ENCODE measurements at regions not wholly inside any gene's neighbourhood (a gene's known extent, or its start where the extent isn't known, plus 50 kb on each side); places are given as distances from the start of the nearest gene placed in this dataset.

GRCh38 chr16:73161977-73162376, 114.0 kb upstream of the ZFHX3 start (continued):
- TF ChIP-seq ZNF44 (CRISPR knock-in tag; IDR thresholded peaks at IDR 0.05) (0 out of 2 replicates have a peak, but pooled peaks have one; percentile 66), TRIM24 (CRISPR knock-in tag; IDR thresholded peaks at IDR 0.05) (no peak), SOX5 (CRISPR knock-in tag; IDR thresholded peaks at IDR 0.05; ENCODE audit: borderline replicate concordance) (peak; percentile 52; the same call in 1 of the 2 replicates), MIXL1 (CRISPR knock-in tag; IDR thresholded peaks at IDR 0.05) (peak; percentile 89), ZSCAN22 (CRISPR knock-in tag; IDR thresholded peaks at IDR 0.05) (no peak), FOXP1 (IDR thresholded peaks at IDR 0.05) (no peak), FOXP1 (CRISPR knock-in tag; IDR thresholded peaks at IDR 0.05) (peak; percentile 65), ZNF430 (CRISPR knock-in tag; IDR thresholded peaks at IDR 0.05) (0 out of 2 replicates have a peak, but pooled peaks have one; percentile 5), ZBTB8A (CRISPR knock-in tag; IDR thresholded peaks at IDR 0.05; ENCODE audit: borderline replicate concordance, low read depth) (no peak), BORCS8-MEF2B (CRISPR knock-in tag; IDR thresholded peaks at IDR 0.05) (peak; percentile 39; the same call in 1 of the 2 replicates), ZKSCAN8 (CRISPR knock-in tag; IDR thresholded peaks at IDR 0.05; ENCODE audit: borderline replicate concordance) (0 out of 2 replicates have a peak, but pooled peaks have one; percentile 19), ZFX (CRISPR knock-in tag; IDR thresholded peaks at IDR 0.05; ENCODE audit: low read depth) (peak; percentile 35; the same call in 1 of the 2 replicates), CCDC6 (CRISPR knock-in tag; IDR thresholded peaks at IDR 0.05) (0 out of 2 replicates have a peak, but pooled peaks have one; percentile 35), NR2F1 (CRISPR knock-in tag; IDR thresholded peaks at IDR 0.05) (peak in 1 of 2 experiments; percentile 75; a peak in 2 of 4 replicates), ZBTB20 (CRISPR knock-in tag; IDR thresholded peaks at IDR 0.05; ENCODE audit: borderline replicate concordance, low read depth) (no peak), ZNF460 (CRISPR knock-in tag; IDR thresholded peaks at IDR 0.05; ENCODE audit: borderline replicate concordance) (no peak), HDAC2 (CRISPR knock-in tag; IDR thresholded peaks at IDR 0.05) (peak; percentile 64), ARID5B (CRISPR knock-in tag; IDR thresholded peaks at IDR 0.05) (peak; percentile 77), ZNF503 (CRISPR knock-in tag; IDR thresholded peaks at IDR 0.05) (no peak; the same call in 1 of the 2 replicates), ZNF121 (CRISPR knock-in tag; IDR thresholded peaks at IDR 0.05) (no peak), SMAD1 (CRISPR knock-in tag; IDR thresholded peaks at IDR 0.05; ENCODE audit: borderline replicate concordance, low read depth) (no peak), KDM4B (CRISPR knock-in tag; IDR thresholded peaks at IDR 0.05) (peak; percentile 40; the same call in 1 of the 2 replicates), ZNF512 (CRISPR knock-in tag; IDR thresholded peaks at IDR 0.05) (no peak), TCF12 (IDR thresholded peaks at IDR 0.05) (no peak), TCF12 (CRISPR knock-in tag; IDR thresholded peaks at IDR 0.05) (no peak), ZSCAN25 (CRISPR knock-in tag; IDR thresholded peaks at IDR 0.05) (no peak)

All from HepG2 (cell line).